HEK293 (cell line): ENCODE measurements at regions not wholly inside any gene's neighbourhood (a gene's known extent, or its start where the extent isn't known, plus 50 kb on each side); places are given as distances from the start of the nearest gene placed in this dataset.

Experiments
- CTCF ChIA-PET: fragments of 350-600 bp; formaldehyde crosslinking; extraction: SDS; loops from one replicate; lab custom pipeline; 2021; ENCODE audit warnings: antibody characterized with exemption; lab: Yijun Ruan, JAX
- POLR2A ChIA-PET: fragments of 300-600 bp; formaldehyde crosslinking; extraction: SDS; loops from one replicate; lab custom pipeline; 2020; ENCODE audit warnings: antibody characterized with exemption, inconsistent platforms; lab: Yijun Ruan, JAX
- H3K27ac ChIP-seq: fragments of 200-500 bp; sonication (Bioruptor generic); 2 replicates; pipeline ENCODE4 v1.5.1; 2014; ENCODE audit warnings: low read depth, low read length, control low read depth, inconsistent platforms; ENCODE audit errors: extremely low read depth
- H3K36me3 ChIP-seq, 2 experiments: fragments of 200-500 bp in 1 of 2; sonication (Bioruptor generic) in 1 of 2; 1 replicate in 1 of 2; 2 replicates in 1 of 2; pipeline ENCODE4 v1.5.1; 2014 to 2017; ENCODE audit warnings: inconsistent platforms in 2 of 2, low read length in 2 of 2; ENCODE audit not compliant: control insufficient read depth in 2 of 2, insufficient read depth in 1 of 2
- H3K4me1 ChIP-seq: fragments of 200-500 bp; sonication (Bioruptor generic); 2 replicates; pipeline ENCODE4 v1.5.1; 2014; ENCODE audit warnings: mild to moderate bottlenecking, low read length, inconsistent platforms; ENCODE audit not compliant: control insufficient read depth, insufficient read depth
- H3K4me3 ChIP-seq: 2 replicates; pipeline ENCODE4 v1.5.1; 2011; ENCODE audit warnings: low read depth, mild to moderate bottlenecking, control low read depth, low read length, moderate library complexity
- H3K9me3 ChIP-seq: fragments of 200-500 bp; sonication (Bioruptor generic); 2 replicates; pipeline ENCODE4 v1.5.1; 2014; ENCODE audit warnings: low read depth, low read length, inconsistent platforms; ENCODE audit not compliant: control insufficient read depth, insufficient read depth
- GFI1B ChIP-seq: fragments of 450-650 bp; formaldehyde crosslinking; IDR thresholded peaks from 2 replicates; pipeline ENCODE4 v1.5.1; 2016; ENCODE audit warnings: missing biosample characterization, missing genetic modification characterization
- KLF16 ChIP-seq: fragments of 450-650 bp; formaldehyde crosslinking; IDR thresholded peaks from 2 replicates; pipeline ENCODE4 v1.5.1; 2017; ENCODE audit warnings: missing biosample characterization, missing genetic modification characterization
- OSR2 ChIP-seq: fragments of 450-650 bp; formaldehyde crosslinking; IDR thresholded peaks from 2 replicates; pipeline ENCODE4 v1.5.1; 2016; ENCODE audit warnings: missing biosample characterization, missing genetic modification characterization
- RBAK ChIP-seq: fragments of 450-650 bp; formaldehyde crosslinking; IDR thresholded peaks from 2 replicates; pipeline ENCODE4 v1.5.1; 2016; ENCODE audit warnings: missing biosample characterization, missing genetic modification characterization
- YY1 ChIP-seq: fragments of 450-650 bp; formaldehyde crosslinking; IDR thresholded peaks from 2 replicates; pipeline ENCODE4 v1.5.1; 2018; ENCODE audit warnings: missing biosample characterization, missing genetic modification characterization
- ZBTB21 ChIP-seq: fragments of 450-650 bp; formaldehyde crosslinking; IDR thresholded peaks from 2 replicates; pipeline ENCODE4 v1.5.1; 2017; ENCODE audit warnings: missing biosample characterization, missing genetic modification characterization
- ZNF169 ChIP-seq: fragments of 450-650 bp; formaldehyde crosslinking; IDR thresholded peaks from 2 replicates; pipeline ENCODE4 v1.5.1; 2016; ENCODE audit warnings: missing biosample characterization, missing genetic modification characterization
- ZNF239 ChIP-seq: fragments of 450-650 bp; formaldehyde crosslinking; IDR thresholded peaks from 2 replicates; pipeline ENCODE4 v1.5.1; 2016; ENCODE audit warnings: missing biosample characterization, missing genetic modification characterization
- ZNF280D ChIP-seq: fragments of 450-650 bp; formaldehyde crosslinking; IDR thresholded peaks from 2 replicates; pipeline ENCODE4 v1.5.1; 2016; ENCODE audit warnings: missing biosample characterization, missing genetic modification characterization
- ZNF324 ChIP-seq: fragments of 450-650 bp; formaldehyde crosslinking; IDR thresholded peaks from 2 replicates; pipeline ENCODE4 v1.5.1; 2016; ENCODE audit warnings: missing biosample characterization, missing genetic modification characterization
- ZNF341 ChIP-seq: fragments of 450-650 bp; formaldehyde crosslinking; IDR thresholded peaks from 2 replicates; pipeline ENCODE4; 2016; ENCODE audit warnings: low read depth, missing biosample characterization, missing genetic modification characterization
- ZNF423 ChIP-seq: fragments of 450-650 bp; formaldehyde crosslinking; IDR thresholded peaks from 2 replicates; pipeline ENCODE4 v1.5.1; 2016; ENCODE audit warnings: missing biosample characterization, missing genetic modification characterization
- ZNF473 ChIP-seq: fragments of 450-650 bp; formaldehyde crosslinking; IDR thresholded peaks from 2 replicates; pipeline ENCODE4 v1.5.1; 2017; ENCODE audit warnings: missing biosample characterization, missing genetic modification characterization
- ZNF529 ChIP-seq: fragments of 450-650 bp; formaldehyde crosslinking; IDR thresholded peaks from 2 replicates; pipeline ENCODE4 v1.5.1; 2017; ENCODE audit warnings: missing genetic modification characterization, missing biosample characterization; ENCODE audit not compliant: insufficient replicate concordance
- ZNF544 ChIP-seq: fragments of 450-650 bp; formaldehyde crosslinking; IDR thresholded peaks from 2 replicates; pipeline ENCODE4 v1.5.0; 2017; ENCODE audit warnings: missing biosample characterization, missing genetic modification characterization
- ZNF645 ChIP-seq: fragments of 450-650 bp; formaldehyde crosslinking; IDR thresholded peaks from 2 replicates; pipeline ENCODE4; 2016; ENCODE audit warnings: missing biosample characterization, missing genetic modification characterization
- TF ChIP-seq, protein P1 (sequence below): fragments of 450-650 bp; formaldehyde crosslinking; conservative IDR thresholded peaks from 2 replicates; pipeline ENCODE4 v1.5.1; 2016; ENCODE audit warnings: low read depth, missing biosample characterization, missing genetic modification characterization
- TF ChIP-seq, protein P2 (sequence below): fragments of 450-650 bp; formaldehyde crosslinking; IDR thresholded peaks from 2 replicates; pipeline ENCODE4 v1.5.1; 2016; ENCODE audit warnings: missing biosample characterization, missing genetic modification characterization, borderline replicate concordance

GRCh38 chr3:176937994-176938393, 259.3 kb downstream of the TBL1XR1 start (continued):
- no peak for TF ChIP-seq ZNF324 (tag by site-specific recombination)

- TF ChIP-seq KLF16 (no peak), GFI1B (no peak), ZBTB21 (no peak), ZNF169 (tag by site-specific recombination) (no peak), ZNF544 (tag by site-specific recombination) (no peak), ZNF341 (tag by site-specific recombination) (no peak), OSR2 (tag by site-specific recombination) (no peak), ZNF423 (tag by site-specific recombination) (no peak), ZNF239 (no peak)
- TF ChIP-seq, protein P1, sequence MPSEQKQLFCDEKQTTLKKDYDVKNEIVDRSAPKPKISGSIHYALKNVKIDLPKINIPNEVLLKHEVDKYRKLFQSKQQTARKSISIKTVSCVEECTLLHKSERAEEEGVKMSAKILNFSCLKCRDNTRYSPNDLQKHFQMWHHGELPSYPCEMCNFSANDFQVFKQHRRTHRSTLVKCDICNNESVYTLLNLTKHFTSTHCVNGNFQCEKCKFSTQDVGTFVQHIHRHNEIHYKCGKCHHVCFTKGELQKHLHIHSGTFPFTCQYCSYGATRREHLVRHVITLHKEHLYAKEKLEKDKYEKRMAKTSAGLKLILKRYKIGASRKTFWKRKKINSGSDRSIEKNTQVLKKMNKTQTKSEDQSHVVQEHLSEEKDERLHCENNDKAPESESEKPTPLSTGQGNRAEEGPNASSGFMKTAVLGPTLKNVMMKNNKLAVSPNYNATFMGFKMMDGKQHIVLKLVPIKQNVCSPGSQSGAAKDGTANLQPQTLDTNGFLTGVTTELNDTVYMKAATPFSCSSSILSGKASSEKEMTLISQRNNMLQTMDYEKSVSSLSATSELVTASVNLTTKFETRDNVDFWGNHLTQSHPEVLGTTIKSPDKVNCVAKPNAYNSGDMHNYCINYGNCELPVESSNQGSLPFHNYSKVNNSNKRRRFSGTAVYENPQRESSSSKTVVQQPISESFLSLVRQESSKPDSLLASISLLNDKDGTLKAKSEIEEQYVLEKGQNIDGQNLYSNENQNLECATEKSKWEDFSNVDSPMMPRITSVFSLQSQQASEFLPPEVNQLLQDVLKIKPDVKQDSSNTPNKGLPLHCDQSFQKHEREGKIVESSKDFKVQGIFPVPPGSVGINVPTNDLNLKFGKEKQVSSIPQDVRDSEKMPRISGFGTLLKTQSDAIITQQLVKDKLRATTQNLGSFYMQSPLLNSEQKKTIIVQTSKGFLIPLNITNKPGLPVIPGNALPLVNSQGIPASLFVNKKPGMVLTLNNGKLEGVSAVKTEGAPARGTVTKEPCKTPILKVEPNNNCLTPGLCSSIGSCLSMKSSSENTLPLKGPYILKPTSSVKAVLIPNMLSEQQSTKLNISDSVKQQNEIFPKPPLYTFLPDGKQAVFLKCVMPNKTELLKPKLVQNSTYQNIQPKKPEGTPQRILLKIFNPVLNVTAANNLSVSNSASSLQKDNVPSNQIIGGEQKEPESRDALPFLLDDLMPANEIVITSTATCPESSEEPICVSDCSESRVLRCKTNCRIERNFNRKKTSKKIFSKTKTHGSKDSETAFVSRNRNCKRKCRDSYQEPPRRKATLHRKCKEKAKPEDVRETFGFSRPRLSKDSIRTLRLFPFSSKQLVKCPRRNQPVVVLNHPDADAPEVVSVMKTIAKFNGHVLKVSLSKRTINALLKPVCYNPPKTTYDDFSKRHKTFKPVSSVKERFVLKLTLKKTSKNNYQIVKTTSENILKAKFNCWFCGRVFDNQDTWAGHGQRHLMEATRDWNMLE = no peak
- CTCF ChIA-PET = interaction anchor here (0.7 to 2.6 kb wide), 5 partner anchors 9 to 280 kb away, joined by 3 to 42 read pairs (median 4); no protein-coding TSS in a partner anchor
- no peaks in the 10 kb centered on the region for H3K9me3 ChIP-seq
Measured at GRCh38 chr3:176937541-176937940, 259.7 kb downstream of the TBL1XR1 start.

DNA sequence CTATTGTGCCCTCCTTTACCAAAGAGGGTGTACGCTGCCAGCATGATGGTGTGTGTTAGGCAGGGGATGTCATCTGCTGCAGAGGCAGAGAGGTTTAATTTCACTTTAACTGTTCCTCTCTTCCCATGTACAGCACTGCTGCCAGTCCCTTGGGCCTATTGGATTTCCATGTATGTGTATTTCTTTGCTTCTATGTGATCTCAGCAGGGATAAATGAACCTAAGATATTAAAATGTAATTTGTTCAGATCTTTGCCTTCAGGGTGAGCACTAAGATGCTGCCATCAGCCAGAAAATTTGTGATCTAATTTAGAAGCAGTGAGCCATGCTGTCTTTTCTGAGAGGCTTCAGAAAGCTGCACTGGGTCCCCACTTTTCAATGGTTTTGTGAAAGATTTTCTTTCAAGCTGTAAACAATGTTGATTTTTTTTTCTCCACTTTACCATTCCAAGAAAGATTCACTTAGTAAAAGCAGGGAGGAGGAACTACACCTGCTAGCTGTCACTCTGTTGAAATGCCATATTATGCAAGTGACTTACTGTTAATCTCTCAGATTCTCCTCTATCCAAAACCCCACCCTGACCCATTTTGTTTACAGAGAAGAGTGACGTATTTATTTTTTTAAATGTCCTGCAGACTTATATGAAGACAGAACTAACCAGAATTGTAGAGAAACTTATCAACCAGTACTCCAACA, 261.9 kb downstream of the TBL1XR1 start:
- CTCF ChIA-PET = interaction anchor here (1.1 kb wide), 1 partner anchor 15 kb away, joined by 3 read pairs; no protein-coding TSS in a partner anchor
- Histone ChIP-seq H3K27ac (no peak overlapping the region), H3K36me3 (no peaks in the 10 kb centered on the region), H3K9me3 (no peaks in the 10 kb centered on the region), H3K4me3 (no peak overlapping the region), H3K4me1 (no peaks in the 10 kb centered on the region)
- POLR2A ChIA-PET = no interaction called here
- TF ChIP-seq RBAK (tag by site-specific recombination) (no peak), ZNF529 (tag by site-specific recombination) (no peak), ZNF645 (tag by site-specific recombination) (no peak), YY1 (no peak), ZNF280D (tag by site-specific recombination) (no peak), ZNF473 (tag by site-specific recombination) (no peak)
- TF ChIP-seq, protein P2, sequence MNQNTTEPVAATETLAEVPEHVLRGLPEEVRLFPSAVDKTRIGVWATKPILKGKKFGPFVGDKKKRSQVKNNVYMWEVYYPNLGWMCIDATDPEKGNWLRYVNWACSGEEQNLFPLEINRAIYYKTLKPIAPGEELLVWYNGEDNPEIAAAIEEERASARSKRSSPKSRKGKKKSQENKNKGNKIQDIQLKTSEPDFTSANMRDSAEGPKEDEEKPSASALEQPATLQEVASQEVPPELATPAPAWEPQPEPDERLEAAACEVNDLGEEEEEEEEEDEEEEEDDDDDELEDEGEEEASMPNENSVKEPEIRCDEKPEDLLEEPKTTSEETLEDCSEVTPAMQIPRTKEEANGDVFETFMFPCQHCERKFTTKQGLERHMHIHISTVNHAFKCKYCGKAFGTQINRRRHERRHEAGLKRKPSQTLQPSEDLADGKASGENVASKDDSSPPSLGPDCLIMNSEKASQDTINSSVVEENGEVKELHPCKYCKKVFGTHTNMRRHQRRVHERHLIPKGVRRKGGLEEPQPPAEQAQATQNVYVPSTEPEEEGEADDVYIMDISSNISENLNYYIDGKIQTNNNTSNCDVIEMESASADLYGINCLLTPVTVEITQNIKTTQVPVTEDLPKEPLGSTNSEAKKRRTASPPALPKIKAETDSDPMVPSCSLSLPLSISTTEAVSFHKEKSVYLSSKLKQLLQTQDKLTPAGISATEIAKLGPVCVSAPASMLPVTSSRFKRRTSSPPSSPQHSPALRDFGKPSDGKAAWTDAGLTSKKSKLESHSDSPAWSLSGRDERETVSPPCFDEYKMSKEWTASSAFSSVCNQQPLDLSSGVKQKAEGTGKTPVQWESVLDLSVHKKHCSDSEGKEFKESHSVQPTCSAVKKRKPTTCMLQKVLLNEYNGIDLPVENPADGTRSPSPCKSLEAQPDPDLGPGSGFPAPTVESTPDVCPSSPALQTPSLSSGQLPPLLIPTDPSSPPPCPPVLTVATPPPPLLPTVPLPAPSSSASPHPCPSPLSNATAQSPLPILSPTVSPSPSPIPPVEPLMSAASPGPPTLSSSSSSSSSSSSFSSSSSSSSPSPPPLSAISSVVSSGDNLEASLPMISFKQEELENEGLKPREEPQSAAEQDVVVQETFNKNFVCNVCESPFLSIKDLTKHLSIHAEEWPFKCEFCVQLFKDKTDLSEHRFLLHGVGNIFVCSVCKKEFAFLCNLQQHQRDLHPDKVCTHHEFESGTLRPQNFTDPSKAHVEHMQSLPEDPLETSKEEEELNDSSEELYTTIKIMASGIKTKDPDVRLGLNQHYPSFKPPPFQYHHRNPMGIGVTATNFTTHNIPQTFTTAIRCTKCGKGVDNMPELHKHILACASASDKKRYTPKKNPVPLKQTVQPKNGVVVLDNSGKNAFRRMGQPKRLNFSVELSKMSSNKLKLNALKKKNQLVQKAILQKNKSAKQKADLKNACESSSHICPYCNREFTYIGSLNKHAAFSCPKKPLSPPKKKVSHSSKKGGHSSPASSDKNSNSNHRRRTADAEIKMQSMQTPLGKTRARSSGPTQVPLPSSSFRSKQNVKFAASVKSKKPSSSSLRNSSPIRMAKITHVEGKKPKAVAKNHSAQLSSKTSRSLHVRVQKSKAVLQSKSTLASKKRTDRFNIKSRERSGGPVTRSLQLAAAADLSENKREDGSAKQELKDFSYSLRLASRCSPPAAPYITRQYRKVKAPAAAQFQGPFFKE (tag by site-specific recombination) = no peak

More at GRCh38 chr3:176937541-176937940, 259.7 kb downstream of the TBL1XR1 start:
- no peaks in the 10 kb centered on the region for H3K36me3 ChIP-seq
- H3K4me1 ChIP-seq = no peaks in the 10 kb centered on the region
- POLR2A ChIA-PET = no interaction called here
- H3K27ac ChIP-seq = no peak overlapping the region
- no peak overlapping the region for H3K4me3 ChIP-seq
